Pancreas (tissue), 10 donors: ENCODE measurements at regions not wholly inside any gene's neighbourhood (a gene's known extent, or its start where the extent isn't known, plus 50 kb on each side); places are given as distances from the start of the nearest gene placed in this dataset.
A peak's percentile ranks its signal among the peaks of the same experiment; 100 is the strongest.

Source experiments
- ATAC-seq, 4 donors: fragments of 200-7000 bp; cut with Tn5 transposase; one replicate each; pipeline versions ENCODE4 v1.8.0 to v1.9.1; 2020; ENCODE audit warnings: mild to moderate bottlenecking in 4 of 4, moderate library complexity in 4 of 4
- DNase-seq, 6 donors: peaks; one replicate each; pipeline ENCODE4 v3.0.0-alpha.2; 2020
- FAIRE-seq: peaks from 2 replicates; lab custom pipeline; 2012; peaks lifted over from hg19 to GRCh38; lab: Jason Lieb, UNC
- H3K27ac ChIP-seq, 4 donors: fragments of 200-600 bp; sonication (generic); 1 replicate in 3 of 4; 2 replicates in 1 of 4; pipeline versions ENCODE4 v1.5.0 to v1.8.0; 2020
- H3K27me3 ChIP-seq, 4 donors: fragments of 200-600 bp; one replicate each; pipeline ENCODE4 v1.8.0; 2021
- H3K36me3 ChIP-seq, 3 donors: fragments of 200-600 bp; sonication (generic) in 1 of 3; one replicate each; pipeline versions ENCODE4 v1.5.0 to v1.8.0; 2020 to 2021
- H3K4me1 ChIP-seq, 3 donors: fragments of 200-600 bp; one replicate each; pipeline ENCODE4 v1.8.0; 2021
- H3K4me3 ChIP-seq, 4 donors: fragments of 200-600 bp; sonication (generic) in 2 of 4; one replicate each; pipeline versions ENCODE4 v1.5.0 to v1.8.0; 2020 to 2021
- H3K9me3 ChIP-seq, 4 donors: fragments of 200-600 bp; one replicate each; pipeline ENCODE4 v1.8.0; 2021
- WGBS, 2 donors: extraction: QIAGEN DNeasy Blood & Tissue Kit; methylation state at CpG; one replicate each; pipeline ENCODE4 v1.1.7; 2013; 5-methylcytosine and 5-hydroxymethylcytosine counted together
- intact Hi-C, 3 donors: fragments of 100-400 bp; cut with DNase I; formaldehyde crosslinking; loops; one replicate each; pipeline versions ENCODE4 v1.11.1 to v1.14.2; 2022
- TF ChIP-seq, protein P1 (sequence below), 4 donors: fragments of 200-600 bp; sonication (generic) in 3 of 4; IDR thresholded peaks; one replicate each; pipeline versions ENCODE4 v1.5.0 to v1.8.0; 2021; ENCODE audit warnings: antibody characterized with exemption in 4 of 4
- donor health status: healthy with polysubstance abuse.
- donor health status: DM: no; HTN: no; CAD: no; lungs with moderate emphysema.
- donor health status: DM: no; HTN: no; CAD: no.
- donor health status: control.
- donor health status: control.
- donor health status: Bipolar disorder and iron deficiency.
- donor health status: DM: yes; HTN: yes; CAD: no.
- donor health status: DM: no; HTN: no; CAD: no.
- donor health status: DM: no; HTN: no; CAD: no.
- donor health status: DM: yes; HTN: yes; CAD: no.

DNA sequence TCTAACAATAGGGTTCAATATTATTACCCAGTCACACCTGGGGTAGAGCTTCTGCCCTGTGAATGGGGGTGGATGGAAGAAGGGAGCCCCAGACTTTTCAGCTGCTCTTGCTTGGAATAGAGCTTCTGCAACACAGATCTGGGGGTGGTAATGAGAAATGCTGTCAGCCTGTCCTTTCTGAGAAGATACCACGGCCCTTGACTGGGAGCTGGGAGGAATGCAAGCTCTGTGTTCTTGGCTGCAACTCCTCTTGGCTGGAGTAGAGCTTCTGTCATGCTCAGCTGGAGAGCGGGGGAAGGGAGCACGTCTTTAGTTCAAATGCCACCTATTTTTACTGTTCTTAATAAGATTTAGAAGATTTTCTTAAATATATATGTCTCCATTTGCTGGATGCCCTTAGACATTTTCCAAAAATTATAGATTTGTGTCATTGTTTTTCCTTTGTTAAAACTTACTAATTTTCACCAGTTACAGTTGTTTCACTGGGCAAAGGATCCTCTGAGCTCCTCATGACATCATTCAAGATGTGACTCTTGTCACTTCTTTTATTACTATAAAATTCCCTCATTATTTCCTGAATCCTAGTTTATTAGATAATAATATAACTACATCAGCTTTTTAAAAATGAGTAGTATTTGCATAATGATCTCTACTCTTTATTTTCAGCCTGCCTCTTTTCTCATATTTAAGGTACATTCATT is 180.0 kb upstream of the TGFBR2 start:
- H3K4me3 ChIP-seq: no peak overlapping the region
- TF ChIP-seq, protein P1, sequence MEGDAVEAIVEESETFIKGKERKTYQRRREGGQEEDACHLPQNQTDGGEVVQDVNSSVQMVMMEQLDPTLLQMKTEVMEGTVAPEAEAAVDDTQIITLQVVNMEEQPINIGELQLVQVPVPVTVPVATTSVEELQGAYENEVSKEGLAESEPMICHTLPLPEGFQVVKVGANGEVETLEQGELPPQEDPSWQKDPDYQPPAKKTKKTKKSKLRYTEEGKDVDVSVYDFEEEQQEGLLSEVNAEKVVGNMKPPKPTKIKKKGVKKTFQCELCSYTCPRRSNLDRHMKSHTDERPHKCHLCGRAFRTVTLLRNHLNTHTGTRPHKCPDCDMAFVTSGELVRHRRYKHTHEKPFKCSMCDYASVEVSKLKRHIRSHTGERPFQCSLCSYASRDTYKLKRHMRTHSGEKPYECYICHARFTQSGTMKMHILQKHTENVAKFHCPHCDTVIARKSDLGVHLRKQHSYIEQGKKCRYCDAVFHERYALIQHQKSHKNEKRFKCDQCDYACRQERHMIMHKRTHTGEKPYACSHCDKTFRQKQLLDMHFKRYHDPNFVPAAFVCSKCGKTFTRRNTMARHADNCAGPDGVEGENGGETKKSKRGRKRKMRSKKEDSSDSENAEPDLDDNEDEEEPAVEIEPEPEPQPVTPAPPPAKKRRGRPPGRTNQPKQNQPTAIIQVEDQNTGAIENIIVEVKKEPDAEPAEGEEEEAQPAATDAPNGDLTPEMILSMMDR (IDR thresholded peaks at IDR 0.05): no peak
- intact Hi-C loops: no loop called here
- H3K4me1 ChIP-seq: no peaks in the 10 kb centered on the region
- no peaks in the 10 kb centered on the region for H3K9me3 ChIP-seq
- H3K27ac ChIP-seq: no peak overlapping the region
- ATAC-seq: peak in 3 of 4 donors; percentile 43 to 72 (median 56)
- WGBS, 2 donors: 11 to 20% methylated on average over 3 of the region's 3 CpGs
- DNase-seq: peak in 2 of 6 donors; percentile 7 to 17
- H3K36me3 ChIP-seq: no peaks in the 10 kb centered on the region
- peaks cover 0 to 7% (median 0%) of the 10 kb centered on the region in 4 donors for H3K27me3 ChIP-seq
- FAIRE-seq: peak; percentile 37

DNA sequence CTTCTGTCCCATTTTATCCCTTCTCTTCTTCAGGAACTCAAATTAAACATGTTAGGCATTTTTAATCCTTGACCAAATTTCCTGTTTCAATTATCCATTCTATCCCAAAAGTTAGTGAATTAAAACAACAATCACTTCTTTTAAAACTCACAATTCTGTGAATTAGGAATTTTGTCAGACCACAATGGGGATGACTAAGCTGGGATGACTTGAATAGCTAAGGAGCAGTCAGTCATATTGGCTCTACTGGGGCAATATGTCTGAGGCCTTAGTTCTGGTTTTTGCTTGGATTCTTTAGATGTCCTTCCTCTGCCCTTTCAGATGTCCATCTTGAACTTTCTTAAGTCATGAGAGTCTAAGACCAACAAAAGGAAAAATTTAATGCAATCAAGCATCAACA is 178.2 kb upstream of the TGFBR2 start:
- Histone ChIP-seq H3K27me3 (peaks cover 0 to 7% (median 0%) of the 10 kb centered on the region in 4 donors), H3K36me3 (no peaks in the 10 kb centered on the region), H3K4me1 (no peaks in the 10 kb centered on the region), H3K9me3 (no peaks in the 10 kb centered on the region), H3K4me3 (no peak overlapping the region), H3K27ac (no peak overlapping the region)
- TF ChIP-seq, protein P1 (IDR thresholded peaks at IDR 0.05): no peak
- DNase-seq: no peak
- intact Hi-C loops: no loop called here
- no peak for ATAC-seq
- no peak for FAIRE-seq

DNA sequence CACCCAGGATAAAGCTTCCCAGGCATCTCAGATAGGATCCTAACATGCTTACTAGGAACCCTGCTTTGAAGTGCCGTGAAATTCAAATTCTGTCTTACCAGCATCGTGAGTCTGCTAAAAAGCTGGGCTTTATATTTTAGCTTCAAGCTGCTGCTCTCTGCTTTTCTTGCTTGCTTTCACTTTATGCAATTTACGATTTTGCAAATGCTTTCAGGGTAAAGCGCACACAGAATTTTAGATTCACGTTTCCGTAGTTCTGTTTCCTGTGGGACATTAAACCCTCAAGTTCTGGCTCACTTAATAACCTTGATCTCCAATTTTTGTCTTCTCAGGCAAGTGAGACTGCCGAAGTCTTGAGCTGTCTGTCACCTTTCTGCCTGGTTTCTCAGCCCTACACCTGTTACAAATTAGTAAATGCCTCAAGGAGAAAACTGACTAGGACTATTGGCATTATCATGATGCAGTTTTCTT is 170.5 kb upstream of the TGFBR2 start:
- no peaks in the 10 kb centered on the region for H3K9me3 ChIP-seq
- intact Hi-C loops: no loop called here
- H3K4me1 ChIP-seq: peaks cover 0 to 10% (median 0%) of the 10 kb centered on the region in 3 donors
- no peak overlapping the region for H3K4me3 ChIP-seq
- ATAC-seq (no peak), FAIRE-seq (no peak), DNase-seq (no peak)
- H3K27ac ChIP-seq: no peak overlapping the region
- TF ChIP-seq, protein P1 (IDR thresholded peaks at IDR 0.05): no peak
- 79 to 80% methylated on average over 7 of the region's 7 CpGs for WGBS, 2 donors
- H3K27me3 ChIP-seq: no peaks in the 10 kb centered on the region
- H3K36me3 ChIP-seq: no peaks in the 10 kb centered on the region

DNA sequence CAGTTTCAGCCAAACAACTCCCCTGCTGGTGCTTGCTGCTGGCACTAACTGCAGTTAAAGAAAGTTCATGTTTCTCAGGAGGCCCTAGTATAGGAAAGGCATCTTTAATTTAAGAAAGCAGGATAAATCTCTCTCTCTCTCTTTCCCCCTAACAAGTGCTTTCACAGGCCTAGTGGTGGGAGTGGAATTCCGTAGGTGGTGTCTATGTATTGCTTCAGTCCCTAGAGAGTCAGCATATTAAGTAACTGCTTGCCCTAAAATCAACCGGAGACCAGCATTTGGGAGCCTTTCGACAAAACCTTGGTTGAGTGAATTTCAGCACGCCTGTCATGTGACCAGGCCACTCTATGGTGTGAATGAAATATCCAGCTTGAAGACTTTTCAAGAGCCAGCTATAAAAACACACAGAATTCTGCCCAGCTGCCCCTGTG is 169.2 kb upstream of the TGFBR2 start:
- WGBS, 2 donors: 77 to 88% methylated on average over 4 of the region's 4 CpGs
- no peaks in the 10 kb centered on the region for H3K36me3 ChIP-seq
- DNase-seq: no peak
- TF ChIP-seq, protein P1 (IDR thresholded peaks at IDR 0.05): no peak
- intact Hi-C loops: no loop called here
- no peak overlapping the region for H3K27ac ChIP-seq
- H3K4me1 ChIP-seq: peaks cover 0 to 12% (median 0%) of the 10 kb centered on the region in 3 donors
- no peaks in the 10 kb centered on the region for H3K27me3 ChIP-seq
- H3K4me3 ChIP-seq: no peak overlapping the region
- ATAC-seq: peak in 1 of 4 donors; percentile 32
- H3K9me3 ChIP-seq: no peaks in the 10 kb centered on the region
- no peak for FAIRE-seq

DNA sequence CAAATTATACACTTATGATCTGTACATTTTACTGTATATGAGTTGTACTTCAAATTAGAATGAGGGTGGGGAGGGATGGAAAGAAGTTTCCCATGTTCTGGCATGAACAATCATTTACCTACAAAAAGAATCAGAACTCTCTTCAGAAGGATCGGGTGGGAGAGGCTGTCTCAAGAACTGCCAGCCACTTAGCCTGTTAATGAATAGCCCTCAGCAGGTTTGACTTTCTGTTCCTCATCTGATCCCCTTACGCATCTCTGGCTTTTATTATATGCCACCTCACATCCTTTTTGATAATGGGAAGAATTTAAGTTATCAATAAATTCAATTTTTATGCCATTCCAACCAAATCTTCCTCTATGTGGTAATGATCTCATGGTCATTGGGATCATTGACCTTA is 168.3 kb upstream of the TGFBR2 start:
- Histone ChIP-seq H3K9me3 (no peaks in the 10 kb centered on the region), H3K36me3 (no peaks in the 10 kb centered on the region), H3K27ac (no peak overlapping the region), H3K4me1 (peaks cover 0 to 12% (median 0%) of the 10 kb centered on the region in 3 donors), H3K27me3 (no peaks in the 10 kb centered on the region), H3K4me3 (no peak overlapping the region)
- no peak for ATAC-seq
- no peak for DNase-seq
- intact Hi-C loops: no loop called here
- no peak for FAIRE-seq
- WGBS, 2 donors: 92 to 93% methylated on average over 2 of the region's 2 CpGs
- TF ChIP-seq, protein P1 (IDR thresholded peaks at IDR 0.05): no peak
